KMS-11 (cell line): ENCODE measurements at regions not wholly inside any gene's neighbourhood (a gene's known extent, or its start where the extent isn't known, plus 50 kb on each side); places are given as distances from the start of the nearest gene placed in this dataset.
A peak's percentile ranks its signal among the peaks of the same experiment; 100 is the strongest.

Experiments
- H2AFZ ChIP-seq: fragments of 200-600 bp; sonication (generic); 2 replicates; pipeline ENCODE4 v1.6.1; 2016; ENCODE audit warnings: antibody characterized with exemption, mixed run types, low read depth
- H3K27ac ChIP-seq: fragments of 200-600 bp; sonication (generic); 2 replicates; pipeline ENCODE4 v1.6.1; 2016; ENCODE audit warnings: mild to moderate bottlenecking, mixed run types
- H3K27me3 ChIP-seq: fragments of 200-600 bp; sonication (generic); 2 replicates; pipeline ENCODE4 v1.6.1; 2017; ENCODE audit warnings: mild to moderate bottlenecking, low read depth, mixed run types, moderate library complexity; ENCODE audit not compliant: insufficient read depth
- H3K36me3 ChIP-seq: fragments of 200-600 bp; sonication (generic); 2 replicates; pipeline ENCODE4 v1.6.1; 2017; ENCODE audit warnings: mild to moderate bottlenecking, mixed run types; ENCODE audit not compliant: insufficient read depth
- H3K4me1 ChIP-seq: fragments of 200-600 bp; sonication (generic); 2 replicates; pipeline ENCODE4 v1.6.1; 2016; ENCODE audit warnings: mild to moderate bottlenecking, low read depth, mixed run types; ENCODE audit not compliant: poor library complexity, severe bottlenecking
- H3K4me2 ChIP-seq: fragments of 200-600 bp; sonication (generic); 2 replicates; pipeline ENCODE4 v1.7.0; 2016; ENCODE audit warnings: mild to moderate bottlenecking, mixed run types
- H3K4me3 ChIP-seq: fragments of 200-600 bp; sonication (generic); IDR thresholded peaks from 2 replicates; pipeline ENCODE4 v1.6.1; 2017; ENCODE audit warnings: low read depth, low read length, mixed read lengths; ENCODE audit not compliant: insufficient read depth
- H3K79me2 ChIP-seq: fragments of 200-600 bp; sonication (generic); 2 replicates; pipeline ENCODE4 v1.6.1; 2016; ENCODE audit warnings: low read depth, mixed run types; ENCODE audit not compliant: insufficient read depth
- H3K9ac ChIP-seq: fragments of 200-600 bp; sonication (generic); 2 replicates; pipeline ENCODE4 v1.6.1; 2016; ENCODE audit warnings: mild to moderate bottlenecking, mixed run types
- H4K20me1 ChIP-seq: fragments of 200-600 bp; sonication (generic); 2 replicates; pipeline ENCODE4 v1.6.1; 2016; ENCODE audit warnings: mild to moderate bottlenecking, mixed run types; ENCODE audit not compliant: insufficient read depth
- CTCF ChIP-seq: fragments of 200-600 bp; sonication (generic); conservative IDR thresholded peaks from 2 replicates; pipeline ENCODE4 v1.6.1; 2017; ENCODE audit warnings: low read depth, mild to moderate bottlenecking, antibody characterized with exemption, low read length, moderate library complexity, mixed read lengths

DNA sequence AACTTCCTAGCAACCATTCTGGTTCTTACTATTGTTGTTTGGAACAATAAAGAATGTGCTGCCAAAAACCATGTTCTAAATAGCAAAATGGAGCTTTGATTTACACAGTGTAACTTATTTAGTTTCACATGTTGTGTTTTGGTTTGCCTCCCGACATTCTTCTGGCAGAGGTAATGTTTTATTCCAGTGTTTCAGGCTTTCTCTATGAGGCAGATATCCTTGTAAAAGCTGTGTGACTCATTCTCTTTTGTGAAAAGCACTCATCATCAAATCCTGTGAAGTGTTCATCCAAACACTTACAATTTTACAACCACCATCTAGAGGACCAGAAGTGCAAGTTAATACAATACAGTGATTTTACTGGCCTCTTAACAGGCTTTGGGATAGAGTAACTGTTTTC, 219.0 kb upstream of the GIMD1 start:
- Histone ChIP-seq H4K20me1 (no peaks in the 10 kb centered on the region), H3K4me2 (no peak overlapping the region), H3K27ac (no peak overlapping the region), H3K27me3 (no peaks in the 10 kb centered on the region), H3K4me1 (peaks cover 21% of the 10 kb centered on the region), H2AFZ (no peak overlapping the region), H3K9ac (no peak overlapping the region), H3K36me3 (no peaks in the 10 kb centered on the region), H3K79me2 (no peaks in the 10 kb centered on the region), H3K4me3 (no peak overlapping the region)
- no peak for TF ChIP-seq CTCF

DNA sequence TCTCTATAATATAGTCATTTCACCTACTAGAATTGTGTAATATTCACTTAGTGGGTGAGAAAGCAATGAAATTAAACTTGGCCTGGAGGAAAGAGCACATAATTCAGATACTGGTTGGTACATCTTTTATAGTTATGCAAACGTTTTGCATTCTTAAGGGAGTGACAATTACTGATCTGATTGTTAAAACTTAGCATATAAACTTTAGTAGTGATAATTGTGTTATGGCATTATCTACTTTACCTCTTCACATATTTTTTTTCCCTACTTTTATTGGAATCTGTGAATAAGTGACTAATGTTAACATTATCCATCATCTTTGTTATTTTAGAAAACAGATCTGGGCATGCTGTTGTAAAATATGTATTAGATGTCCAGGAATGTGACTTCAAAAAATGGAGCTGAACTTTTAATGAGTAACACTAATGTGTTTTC, 217.4 kb upstream of the GIMD1 start:
- peaks cover 21% of the 10 kb centered on the region for H3K4me1 ChIP-seq
- no peaks in the 10 kb centered on the region for H3K36me3 ChIP-seq
- no peak overlapping the region for H3K4me2 ChIP-seq
- no peak overlapping the region for H2AFZ ChIP-seq
- H3K9ac ChIP-seq, result no peak overlapping the region
- H3K27ac ChIP-seq, result no peak overlapping the region
- no peaks in the 10 kb centered on the region for H4K20me1 ChIP-seq
- H3K4me3 ChIP-seq, result no peak overlapping the region
- TF ChIP-seq CTCF, result no peak
- H3K27me3 ChIP-seq, result no peaks in the 10 kb centered on the region
- no peaks in the 10 kb centered on the region for H3K79me2 ChIP-seq

GRCh38 chr4:106584337-106584989, 215.9 kb upstream of the GIMD1 start:
- Histone ChIP-seq H3K4me3 (no peak overlapping the region), H3K36me3 (no peaks in the 10 kb centered on the region), H3K27ac (no peak overlapping the region), H3K4me1 (peaks cover 21% of the 10 kb centered on the region), H3K27me3 (no peaks in the 10 kb centered on the region), H3K79me2 (no peaks in the 10 kb centered on the region), H3K9ac (no peak overlapping the region), H2AFZ (no peak overlapping the region), H4K20me1 (no peaks in the 10 kb centered on the region), H3K4me2 (peak overlapping the region; percentile 27; the same call in 1 of the 2 replicates)
- TF ChIP-seq CTCF, result no peak

GRCh38 chr4:106583567-106583966, 215.0 kb upstream of the GIMD1 start:
- Histone ChIP-seq H3K79me2 (no peaks in the 10 kb centered on the region), H3K27ac (no peak overlapping the region), H3K27me3 (no peaks in the 10 kb centered on the region), H3K36me3 (no peaks in the 10 kb centered on the region), H3K9ac (no peak overlapping the region), H3K4me3 (no peak overlapping the region), H3K4me1 (peaks cover 21% of the 10 kb centered on the region), H3K4me2 (peak overlapping the region; percentile 4; the same call in 1 of the 2 replicates), H4K20me1 (no peaks in the 10 kb centered on the region), H2AFZ (no peak overlapping the region)
- TF ChIP-seq CTCF, result no peak
